B cell (primary cell): ENCODE measurements at regions not wholly inside any gene's neighbourhood (a gene's known extent, or its start where the extent isn't known, plus 50 kb on each side); places are given as distances from the start of the nearest gene placed in this dataset.

Experiments used
- ATAC-seq: fragments of 200-7000 bp; cut with Tn5 transposase; one replicate; pipeline ENCODE4 v1.10.0; 2021; ENCODE audit warnings: low read depth, mild to moderate bottlenecking, moderate number of reproducible peaks, moderate library complexity
- CTCF ChIA-PET: fragments of 350-600 bp; sonication (Branson Sonifier 250); formaldehyde crosslinking; loops from one replicate; lab custom pipeline; 2021; ENCODE audit warnings: antibody characterized with exemption, inconsistent platforms; lab: Charles Lee
- POLR2A ChIA-PET: fragments of 350-600 bp; sonication (Branson Sonifier 250); formaldehyde crosslinking; loops from one replicate; lab custom pipeline; 2021; ENCODE audit warnings: antibody characterized with exemption; lab: Charles Lee
- DNase-seq: peaks from one replicate; pipeline ENCODE4 v3.0.0; 2013
- H2AFZ ChIP-seq: 2 replicates; pipeline ENCODE4 v1.6.1; 2012; ENCODE audit warnings: mild to moderate bottlenecking, low read depth, low read length; ENCODE audit not compliant: insufficient read depth, poor library complexity, severe bottlenecking
- H3K27ac ChIP-seq, 2 donors: 1 replicate in 1 of 2; 2 replicates in 1 of 2; pipeline ENCODE4 v1.5.1; 2012 to 2013; ENCODE audit warnings: low read length in 2 of 2, mild to moderate bottlenecking in 2 of 2, moderate library complexity in 1 of 2
- H3K27me3 ChIP-seq, 4 experiments: fragments of 200-600 bp in 1 of 4; sonication (generic) in 1 of 4; replicated peaks in 1 of 4; 1 replicate in 2 of 4; 2 replicates in 2 of 4; pipeline versions ENCODE4 v1.6.1 to v1.7.0; 2013 to 2016; ENCODE audit warnings: low read length in 3 of 4, mild to moderate bottlenecking in 2 of 4, mixed read lengths in 1 of 4, moderate library complexity in 1 of 4; ENCODE audit not compliant: insufficient read depth in 4 of 4, control insufficient read depth in 3 of 4; ENCODE audit errors: control extremely low read depth in 1 of 4
- H3K36me3 ChIP-seq, 2 experiments: replicated peaks in 1 of 2; 1 replicate in 1 of 2; 2 replicates in 1 of 2; pipeline versions ENCODE4 v1.6.1 to v1.7.1; 2013; ENCODE audit warnings: low read length in 1 of 2; ENCODE audit not compliant: insufficient read depth in 2 of 2, control insufficient read depth in 1 of 2; ENCODE audit errors: control extremely low read depth in 1 of 2, extremely low read depth in 1 of 2
- H3K4me1 ChIP-seq, 2 donors: fragments of 200-600 bp in 1 of 2; sonication (generic) in 1 of 2; 1 replicate in 1 of 2; 2 replicates in 1 of 2; pipeline versions ENCODE4 v1.5.1 to v1.6.1; 2013 to 2017; ENCODE audit warnings: low read length in 2 of 2; ENCODE audit not compliant: control insufficient read depth in 2 of 2, insufficient read depth in 2 of 2
- H3K4me2 ChIP-seq: replicated peaks from 2 replicates; pipeline ENCODE3; 2012; ENCODE audit warnings: mild to moderate bottlenecking, low read depth, low read length; ENCODE audit not compliant: poor library complexity, severe bottlenecking
- H3K4me3 ChIP-seq, 5 experiments: fragments of 200-600 bp in 1 of 5; sonication (generic) in 1 of 5; 1 replicate in 3 of 5; 2 replicates in 2 of 5; pipeline versions ENCODE4 v1.5.1 to v1.7.0; 2011 to 2016; ENCODE audit warnings: low read length in 4 of 5, mild to moderate bottlenecking in 4 of 5, low read depth in 2 of 5, control low read depth in 1 of 5, moderate library complexity in 1 of 5; ENCODE audit not compliant: insufficient read depth in 1 of 5; ENCODE audit errors: control extremely low read depth in 1 of 5, extremely low read depth in 1 of 5
- H3K79me2 ChIP-seq: fragments of 200-600 bp; sonication (generic); one replicate; pipeline ENCODE4 v1.6.0; 2016; ENCODE audit warnings: low read length; ENCODE audit not compliant: control insufficient read depth, insufficient read depth
- H3K9ac ChIP-seq: fragments of 200-600 bp; sonication (generic); 2 replicates; pipeline ENCODE4 v1.6.1; 2017; ENCODE audit warnings: mild to moderate bottlenecking, low read length, moderate library complexity
- H3K9me3 ChIP-seq, 3 donors: one replicate each; pipeline versions ENCODE4 v1.6.1 to v1.7.1; 2013; ENCODE audit warnings: low read length in 2 of 3; ENCODE audit not compliant: control insufficient read depth in 2 of 3, insufficient read depth in 1 of 3; ENCODE audit errors: control extremely low read depth in 1 of 3
- H4K20me1 ChIP-seq: 2 replicates; pipeline ENCODE4 v1.6.0; 2012; ENCODE audit warnings: mild to moderate bottlenecking, low read length; ENCODE audit not compliant: insufficient read depth, control insufficient read depth, poor library complexity, severe bottlenecking
- H3K27ac Mint-ChIP-seq: one replicate; pipeline ENCODE4 v1.8.0; 2021; ENCODE audit warnings: mixed read lengths
- H3K27me3 Mint-ChIP-seq: one replicate; pipeline ENCODE4 v1.8.0; 2021; ENCODE audit warnings: mixed read lengths
- H3K4me1 Mint-ChIP-seq: one replicate; pipeline ENCODE4 v1.8.0; 2021; ENCODE audit warnings: mixed read lengths
- H3K4me3 Mint-ChIP-seq: one replicate; pipeline ENCODE4 v1.8.0; 2021; ENCODE audit warnings: mixed read lengths
- H3K9me3 Mint-ChIP-seq: one replicate; pipeline ENCODE4 v1.8.0; 2022; ENCODE audit warnings: mixed read lengths; ENCODE audit not compliant: insufficient read depth
- CTCF ChIP-seq: fragments of 200-600 bp; IDR thresholded peaks from one replicate; pipeline ENCODE4 v1.8.0; 2022; ENCODE audit warnings: antibody characterized with exemption, mild to moderate bottlenecking
- EZH2 ChIP-seq: IDR thresholded peaks from 2 replicates; pipeline ENCODE4 v1.6.1; 2012; ENCODE audit warnings: borderline replicate concordance, low read depth, mild to moderate bottlenecking, moderate library complexity, low read length; ENCODE audit not compliant: insufficient read depth, poor library complexity, severe bottlenecking
- WGBS: methylation state at CpG from one replicate; pipeline ENCODE4 v1.1.5; 2013; ENCODE audit warnings: missing lambda C conversion rate; ENCODE audit not compliant: insufficient coverage; 5-methylcytosine and 5-hydroxymethylcytosine counted together
- intact Hi-C: fragments of 100-400 bp; cut with micrococcal nuclease; formaldehyde crosslinking; loops from one replicate; pipeline ENCODE4 v1.10.0; 2022

- no peaks in the 10 kb centered on the region for H3K9me3 Mint-ChIP-seq
- Histone ChIP-seq H2AFZ (no peak overlapping the region), H3K36me3 (no peaks in the 10 kb centered on the region), H3K27ac (no peak overlapping the region), H3K4me3 (no peak overlapping the region), H3K4me1 (no peaks in the 10 kb centered on the region), H3K9me3 (no peaks in the 10 kb centered on the region), H3K79me2 (no peaks in the 10 kb centered on the region), H3K4me2 (no peak overlapping the region), H3K9ac (no peak overlapping the region), H4K20me1 (no peaks in the 10 kb centered on the region), H3K27me3 (no peaks in the 10 kb centered on the region)
- ATAC-seq (no peak), DNase-seq (no peak)
- H3K27ac Mint-ChIP-seq: no peak overlapping the region
- intact Hi-C loops: no loop called here
- TF ChIP-seq EZH2 (no peak), CTCF (no peak)
- H3K4me1 Mint-ChIP-seq: no peaks in the 10 kb centered on the region
- H3K27me3 Mint-ChIP-seq: no peaks in the 10 kb centered on the region
- no CpG with 5 or more reads among the region's 1 CpG for WGBS
- POLR2A ChIA-PET: no interaction called here
- CTCF ChIA-PET: no interaction called here
- no peak overlapping the region for H3K4me3 Mint-ChIP-seq
Measured at GRCh38 chr10:23614483-23614882, 175.6 kb downstream of the OTUD1 start.

GRCh38 chr10:23630376-23630775, 191.5 kb downstream of the OTUD1 start:
- Histone ChIP-seq H3K27ac (no peak overlapping the region), H3K9me3 (peaks cover 0 to 8% (median 1%) of the 10 kb centered on the region in 3 donors), H3K36me3 (no peaks in the 10 kb centered on the region), H4K20me1 (no peaks in the 10 kb centered on the region), H2AFZ (no peak overlapping the region), H3K4me1 (no peaks in the 10 kb centered on the region), H3K27me3 (no peaks in the 10 kb centered on the region), H3K79me2 (no peaks in the 10 kb centered on the region), H3K4me2 (no peak overlapping the region), H3K4me3 (no peak overlapping the region), H3K9ac (no peak overlapping the region)
- ATAC-seq: no peak
- Mint-ChIP-seq H3K9me3 (peaks cover 2% of the 10 kb centered on the region), H3K27ac (no peak overlapping the region), H3K4me3 (no peak overlapping the region), H3K4me1 (no peaks in the 10 kb centered on the region), H3K27me3 (peaks cover 11% of the 10 kb centered on the region)
- no peak for DNase-seq
- TF ChIP-seq EZH2 (no peak), CTCF (no peak)
- CTCF ChIA-PET: no interaction called here
- intact Hi-C loops: no loop called here
- POLR2A ChIA-PET: no interaction called here
